ENCODE measurements at regions not wholly inside any gene's neighbourhood (a gene's known extent, or its start where the extent isn't known, plus 50 kb on each side); places are given as distances from the start of the nearest gene placed in this dataset.

DNA sequence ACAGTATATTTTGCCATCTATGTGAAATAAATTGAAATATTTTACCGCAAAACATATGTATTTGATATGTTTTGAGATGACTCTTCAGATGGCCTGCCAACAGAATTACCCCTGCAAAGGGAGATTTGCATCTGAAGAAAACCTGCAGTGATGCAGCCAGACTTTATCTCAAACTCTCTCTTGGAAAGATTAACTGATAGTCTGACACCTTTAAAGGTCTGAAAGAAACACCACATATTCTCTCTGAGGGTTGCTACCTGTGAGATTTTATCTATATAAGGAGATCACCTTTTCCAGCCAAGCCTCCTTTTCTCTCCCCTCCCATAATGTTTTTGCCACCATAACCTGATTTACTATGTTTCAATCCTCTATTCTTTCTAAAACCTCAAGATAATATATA lies 1106.3 kb upstream of the IGFBP7 start:
- TF ChIP-seq, protein P1, sequence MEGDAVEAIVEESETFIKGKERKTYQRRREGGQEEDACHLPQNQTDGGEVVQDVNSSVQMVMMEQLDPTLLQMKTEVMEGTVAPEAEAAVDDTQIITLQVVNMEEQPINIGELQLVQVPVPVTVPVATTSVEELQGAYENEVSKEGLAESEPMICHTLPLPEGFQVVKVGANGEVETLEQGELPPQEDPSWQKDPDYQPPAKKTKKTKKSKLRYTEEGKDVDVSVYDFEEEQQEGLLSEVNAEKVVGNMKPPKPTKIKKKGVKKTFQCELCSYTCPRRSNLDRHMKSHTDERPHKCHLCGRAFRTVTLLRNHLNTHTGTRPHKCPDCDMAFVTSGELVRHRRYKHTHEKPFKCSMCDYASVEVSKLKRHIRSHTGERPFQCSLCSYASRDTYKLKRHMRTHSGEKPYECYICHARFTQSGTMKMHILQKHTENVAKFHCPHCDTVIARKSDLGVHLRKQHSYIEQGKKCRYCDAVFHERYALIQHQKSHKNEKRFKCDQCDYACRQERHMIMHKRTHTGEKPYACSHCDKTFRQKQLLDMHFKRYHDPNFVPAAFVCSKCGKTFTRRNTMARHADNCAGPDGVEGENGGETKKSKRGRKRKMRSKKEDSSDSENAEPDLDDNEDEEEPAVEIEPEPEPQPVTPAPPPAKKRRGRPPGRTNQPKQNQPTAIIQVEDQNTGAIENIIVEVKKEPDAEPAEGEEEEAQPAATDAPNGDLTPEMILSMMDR (conservative IDR thresholded peaks at IDR 0.05) = no peak
- TF ChIP-seq ZFX (IDR thresholded peaks at IDR 0.05) = no peak
